ENCODE measurements at regions not wholly inside any gene's neighbourhood (a gene's known extent, or its start where the extent isn't known, plus 50 kb on each side); places are given as distances from the start of the nearest gene placed in this dataset.
"Not testable (repeated sequence)": the region's sequence is repeated elsewhere in the genome, so short reads cannot be mapped to it uniquely, and the experiment has no call there.

GRCh38 chr3:73144828-73145227 is 83.4 kb downstream of the EBLN2 start:
- POLR2A ChIA-PET: no interaction called here
- H3K36me3 ChIP-seq (ENCODE audit: control insufficient read depth, insufficient read depth, low read length): no peaks in the 10 kb centered on the region
- no peak overlapping the region for H3K4me3 ChIP-seq (ENCODE audit: low read depth, low read length)
- 0 out of 2 replicates have a peak, but pooled peaks cover 2% of the 10 kb centered on the region for H3K27me3 ChIP-seq (ENCODE audit: control insufficient read depth, insufficient read depth, low read length)
- CTCF ChIA-PET: interaction anchor here (1.1 kb wide), 1 partner anchor 16 kb away, joined by 4 read pairs; no protein-coding TSS in a partner anchor
- DNase-seq (ENCODE audit: low read depth): no peak
- TF ChIP-seq CTCF (IDR thresholded peaks at IDR 0.05; ENCODE audit: insufficient read depth, low read depth, low read length): no peak

DNA sequence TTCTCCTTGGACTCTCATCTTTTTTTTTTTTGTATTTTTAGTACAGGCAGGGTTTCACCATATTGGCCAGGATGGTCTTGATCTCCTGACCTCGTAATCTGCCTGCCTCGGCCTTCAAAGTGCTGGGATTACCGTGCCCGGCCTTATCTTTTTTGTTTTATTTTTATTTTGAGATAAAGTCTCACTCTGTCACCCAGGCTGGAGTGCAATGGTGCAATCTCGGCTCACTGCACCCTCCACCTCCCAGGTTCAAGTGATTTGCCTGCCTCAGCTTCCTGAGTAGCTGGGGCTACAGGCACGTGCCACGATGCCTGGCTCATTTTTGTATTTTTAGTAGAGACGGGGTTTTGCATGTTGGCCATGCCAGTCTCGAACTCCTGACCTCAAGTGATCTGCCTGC is 86.0 kb downstream of the EBLN2 start:
- POLR2A ChIA-PET; H3K27me3 ChIP-seq (ENCODE audit: control insufficient read depth, insufficient read depth, low read length); H3K4me3 ChIP-seq (ENCODE audit: low read depth, low read length); CTCF ChIA-PET; H3K36me3 ChIP-seq (ENCODE audit: control insufficient read depth, insufficient read depth, low read length); DNase-seq (ENCODE audit: low read depth): not testable (repeated sequence)

DNA sequence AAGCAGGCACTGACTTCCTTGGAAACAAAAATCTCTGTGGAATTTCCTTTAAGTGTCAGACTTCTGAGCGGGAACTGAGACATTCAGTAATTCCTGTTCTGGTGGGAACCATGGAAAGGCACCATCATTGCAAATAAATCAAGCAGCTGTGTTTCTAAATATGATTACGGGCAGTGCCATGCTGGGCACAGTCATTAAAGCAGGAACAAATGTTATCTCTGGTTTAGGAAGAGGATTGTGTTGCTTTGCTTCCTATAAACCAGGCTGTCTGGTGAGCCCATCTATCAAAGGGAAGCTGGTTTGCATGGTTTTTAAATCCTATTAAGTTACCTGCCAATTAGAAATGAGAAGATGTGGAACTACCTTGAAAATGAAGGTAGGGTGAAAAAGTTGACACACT is 86.7 kb downstream of the EBLN2 start:
- no peak for TF ChIP-seq CTCF (IDR thresholded peaks at IDR 0.05; ENCODE audit: insufficient read depth, low read depth, low read length)
- CTCF ChIA-PET: interaction anchor here (0.6 kb wide), 1 partner anchor 15 kb away, joined by 3 read pairs; no protein-coding TSS in a partner anchor
- H3K36me3 ChIP-seq (ENCODE audit: control insufficient read depth, insufficient read depth, low read length): no peaks in the 10 kb centered on the region
- POLR2A ChIA-PET: no interaction called here
- no peak overlapping the region for H3K4me3 ChIP-seq (ENCODE audit: low read depth, low read length)
- no peak for DNase-seq (ENCODE audit: low read depth)
- H3K27me3 ChIP-seq (ENCODE audit: control insufficient read depth, insufficient read depth, low read length): 0 out of 2 replicates have a peak, but pooled peaks cover 2% of the 10 kb centered on the region

DNA sequence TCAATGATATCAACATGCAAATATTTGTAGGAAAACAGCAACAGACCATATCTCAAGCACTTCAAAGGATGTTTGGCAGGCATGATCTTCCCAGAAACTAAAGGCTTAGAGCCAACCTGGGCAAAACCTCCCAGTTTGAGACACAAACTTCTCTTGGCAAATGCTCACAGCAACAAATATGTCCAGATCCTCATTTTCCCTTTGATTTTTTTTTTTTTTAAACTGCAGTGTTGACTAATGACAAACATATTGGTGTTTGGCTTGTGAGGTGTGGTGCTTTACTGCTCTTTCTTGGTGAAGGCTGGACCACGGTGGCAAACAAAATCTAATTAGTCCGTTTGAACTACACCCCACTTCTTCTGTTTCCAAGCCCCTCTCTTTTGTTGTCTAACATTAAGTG is 87.2 kb downstream of the EBLN2 start:
- ChIA-PET POLR2A (no interaction called here), CTCF (interaction anchor here (0.6 kb wide), 1 partner anchor 15 kb away, joined by 3 read pairs; no protein-coding TSS in a partner anchor)
- TF ChIP-seq CTCF (IDR thresholded peaks at IDR 0.05; ENCODE audit: insufficient read depth, low read depth, low read length): no peak
- DNase-seq (ENCODE audit: low read depth): no peak
- no peak overlapping the region for H3K4me3 ChIP-seq (ENCODE audit: low read depth, low read length)
- 0 out of 2 replicates have a peak, but pooled peaks cover 2% of the 10 kb centered on the region for H3K27me3 ChIP-seq (ENCODE audit: control insufficient read depth, insufficient read depth, low read length)
- no peaks in the 10 kb centered on the region for H3K36me3 ChIP-seq (ENCODE audit: control insufficient read depth, insufficient read depth, low read length)

- Histone ChIP-seq H3K36me3 (ENCODE audit: control insufficient read depth, insufficient read depth, low read length) (no peaks in the 10 kb centered on the region), H3K4me3 (ENCODE audit: low read depth, low read length) (no peak overlapping the region), H3K27me3 (ENCODE audit: control insufficient read depth, insufficient read depth, low read length) (no peaks in the 10 kb centered on the region)
- ChIA-PET POLR2A (no interaction called here), CTCF (no interaction called here)
- no peak for DNase-seq (ENCODE audit: low read depth)
- no peak for TF ChIP-seq CTCF (IDR thresholded peaks at IDR 0.05; ENCODE audit: insufficient read depth, low read depth, low read length)
Measured at GRCh38 chr3:73150369-73151130, 89.1 kb downstream of the EBLN2 start.

DNA sequence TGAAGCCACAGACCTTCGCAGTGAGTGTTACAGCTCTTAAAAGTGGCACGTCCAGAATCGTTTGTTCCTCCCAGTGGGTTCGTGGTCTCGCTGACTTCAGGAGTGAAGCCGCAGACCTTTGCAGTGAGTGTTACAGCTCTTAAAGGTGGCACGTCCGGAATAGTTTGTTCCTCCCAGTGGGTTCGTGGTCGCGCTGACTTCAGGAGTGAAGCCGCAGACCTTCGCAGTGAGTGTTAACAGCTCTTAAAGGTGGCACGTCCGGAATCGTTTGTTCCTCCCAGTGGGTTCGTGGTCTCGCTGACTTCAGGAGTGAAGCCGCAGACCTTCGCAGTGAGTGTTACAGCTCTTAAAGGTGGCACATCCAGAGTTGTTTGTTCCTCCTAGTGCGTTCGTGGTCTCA is 91.1 kb downstream of the EBLN2 start:
- H3K4me3 ChIP-seq (ENCODE audit: low read depth, low read length); H3K36me3 ChIP-seq (ENCODE audit: control insufficient read depth, insufficient read depth, low read length); H3K27me3 ChIP-seq (ENCODE audit: control insufficient read depth, insufficient read depth, low read length); DNase-seq (ENCODE audit: low read depth); POLR2A ChIA-PET: not testable (repeated sequence)
- CTCF ChIA-PET: interaction anchor here (0.6 to 1.2 kb wide), 3 partner anchors 11 to 993 kb away, joined by 3 to 5 read pairs (median 3); no protein-coding TSS in a partner anchor

DNA sequence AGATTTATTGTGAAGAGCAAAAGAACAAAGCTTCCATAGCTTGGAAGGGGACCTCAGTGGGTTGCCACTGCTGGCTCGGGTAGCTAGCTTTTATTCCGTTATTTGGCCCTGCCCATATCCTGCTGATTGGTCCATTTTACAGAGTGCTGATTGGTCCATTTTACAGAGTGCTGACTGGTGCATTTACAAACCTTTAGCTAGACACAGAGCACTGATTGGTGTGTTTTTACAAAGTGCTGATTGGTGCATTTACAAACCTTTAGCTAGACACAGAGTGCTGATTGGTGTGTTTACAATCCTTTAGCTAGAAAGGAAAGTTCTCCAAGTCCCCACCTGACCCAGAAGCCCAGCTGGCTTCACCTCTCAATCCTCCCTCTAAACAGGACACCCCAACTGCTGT is 91.6 kb downstream of the EBLN2 start:
- DNase-seq (ENCODE audit: low read depth); POLR2A ChIA-PET; H3K4me3 ChIP-seq (ENCODE audit: low read depth, low read length); H3K36me3 ChIP-seq (ENCODE audit: control insufficient read depth, insufficient read depth, low read length); H3K27me3 ChIP-seq (ENCODE audit: control insufficient read depth, insufficient read depth, low read length): not testable (repeated sequence)
- CTCF ChIA-PET: interaction anchor here (0.8 to 1.2 kb wide), 2 partner anchors 12 to 23 kb away, joined by 3 to 5 read pairs; no protein-coding TSS in a partner anchor

GRCh38 chr3:73154261-73154660 is 92.8 kb downstream of the EBLN2 start:
- H3K27me3 ChIP-seq (ENCODE audit: control insufficient read depth, insufficient read depth, low read length); POLR2A ChIA-PET; H3K4me3 ChIP-seq (ENCODE audit: low read depth, low read length); DNase-seq (ENCODE audit: low read depth); H3K36me3 ChIP-seq (ENCODE audit: control insufficient read depth, insufficient read depth, low read length); CTCF ChIA-PET: not testable (repeated sequence)

DNA sequence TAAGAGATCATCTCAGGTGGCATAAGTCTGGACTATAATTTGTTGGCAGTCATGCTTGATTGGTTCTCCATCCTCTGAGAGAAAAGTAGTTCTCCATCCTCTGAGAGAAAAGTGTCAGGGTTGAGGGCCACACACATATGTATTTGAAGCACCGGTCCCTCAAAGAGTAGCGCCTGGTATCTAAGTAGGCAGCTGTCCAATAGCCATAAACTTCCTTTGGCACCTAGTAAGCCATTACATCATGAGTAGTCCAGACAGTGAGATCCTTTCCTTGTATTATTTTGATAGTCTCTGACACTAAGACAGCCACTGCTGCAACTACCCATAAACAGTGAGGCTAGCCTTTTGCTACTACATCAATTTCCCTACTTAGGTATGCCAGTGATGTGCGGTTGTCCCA is 94.0 kb downstream of the EBLN2 start:
- DNase-seq (ENCODE audit: low read depth); H3K36me3 ChIP-seq (ENCODE audit: control insufficient read depth, insufficient read depth, low read length); H3K4me3 ChIP-seq (ENCODE audit: low read depth, low read length); H3K27me3 ChIP-seq (ENCODE audit: control insufficient read depth, insufficient read depth, low read length); POLR2A ChIA-PET; CTCF ChIA-PET: not testable (repeated sequence)

Measured in BJ (cell line).